SU-DHL-6 (cell line): ENCODE measurements at regions not wholly inside any gene's neighbourhood (a gene's known extent, or its start where the extent isn't known, plus 50 kb on each side); places are given as distances from the start of the nearest gene placed in this dataset.

Experiments
- H2AFZ ChIP-seq: fragments of 200-600 bp; sonication (generic); 2 replicates; pipeline ENCODE4 v1.6.1; 2014; ENCODE audit warnings: low read depth, mild to moderate bottlenecking, moderate library complexity, mixed read lengths, antibody characterized with exemption, low read length; ENCODE audit not compliant: severe bottlenecking
- H3F3A ChIP-seq: fragments of 200-600 bp; shearing (Covaris generic); 2 replicates; pipeline ENCODE4 v1.6.0; 2016; ENCODE audit warnings: antibody characterized with exemption, mild to moderate bottlenecking; ENCODE audit not compliant: insufficient read depth
- H3K27ac ChIP-seq: fragments of 200-600 bp; sonication (generic); 2 replicates; pipeline ENCODE4 v1.5.1; 2016; ENCODE audit warnings: low read depth, mild to moderate bottlenecking, low read length, moderate library complexity, mixed read lengths
- H3K27me3 ChIP-seq: fragments of 200-600 bp; sonication (generic), shearing (Covaris generic); 2 replicates; pipeline ENCODE4 v1.6.0; 2014; ENCODE audit warnings: mild to moderate bottlenecking, low read length
- H3K36me3 ChIP-seq: fragments of 200-600 bp; sonication (generic); 2 replicates; pipeline ENCODE4 v1.6.1; 2014; ENCODE audit warnings: mild to moderate bottlenecking, low read length, mixed read lengths
- H3K4me2 ChIP-seq: fragments of 300-600, 200-600 bp; shearing (Covaris generic), sonication (generic); 2 replicates; pipeline ENCODE4 v1.6.0; 2014; ENCODE audit warnings: low read length, low read depth, mild to moderate bottlenecking; ENCODE audit not compliant: poor library complexity, severe bottlenecking
- H3K4me3 ChIP-seq: fragments of 200-600 bp; sonication (generic); 2 replicates; pipeline ENCODE4 v1.5.1; 2014; ENCODE audit warnings: antibody characterized with exemption, low read length, mild to moderate bottlenecking, mixed read lengths; ENCODE audit not compliant: insufficient read depth, poor library complexity, severe bottlenecking
- H3K79me2 ChIP-seq: fragments of 200-600 bp; sonication (generic); 2 replicates; pipeline ENCODE4 v1.6.1; 2014; ENCODE audit warnings: mild to moderate bottlenecking, low read length, moderate library complexity; ENCODE audit not compliant: insufficient read depth
- H3K9ac ChIP-seq: fragments of 200-600 bp; sonication (generic); 2 replicates; pipeline ENCODE4 v1.7.0; 2014; ENCODE audit warnings: mild to moderate bottlenecking, low read length
- H3K9me2 ChIP-seq: fragments of 200-600 bp; sonication (generic); replicated peaks from 2 replicates; pipeline ENCODE4 v1.6.1; 2014; ENCODE audit warnings: low read length; ENCODE audit not compliant: insufficient read depth
- H3K9me3 ChIP-seq: fragments of 200-600 bp; sonication (generic); 2 replicates; pipeline ENCODE4 v1.6.1; 2014; ENCODE audit warnings: low read length, mixed read lengths; ENCODE audit not compliant: insufficient read depth
- H4K20me1 ChIP-seq: fragments of 200-600 bp; sonication (generic); 2 replicates; pipeline ENCODE4 v1.6.1; 2014; ENCODE audit warnings: low read depth, mild to moderate bottlenecking, antibody characterized with exemption, low read length, moderate library complexity, mixed read lengths
- EZH2phosphoT487 ChIP-seq: fragments of 200-600 bp; sonication (generic), shearing (Covaris generic); conservative IDR thresholded peaks from 2 replicates; pipeline ENCODE4 v1.6.1; 2018; ENCODE audit warnings: mild to moderate bottlenecking, antibody characterized with exemption, low read length, moderate library complexity, mixed read lengths
- TF ChIP-seq, protein P1 (sequence below): fragments of 200-600 bp; sonication (generic); IDR thresholded peaks from one replicate; pipeline ENCODE4 v1.5.1; 2017; ENCODE audit warnings: antibody characterized with exemption, mild to moderate bottlenecking, low read length, moderate library complexity; ENCODE audit not compliant: insufficient read depth, poor library complexity, severe bottlenecking

- Histone ChIP-seq H2AFZ (no peak overlapping the region), H3F3A (no peaks in the 10 kb centered on the region), H3K27ac (no peak overlapping the region), H3K9me2 (no peaks in the 10 kb centered on the region), H3K9me3 (no peaks in the 10 kb centered on the region), H3K4me2 (no peak overlapping the region), H3K27me3 (no peaks in the 10 kb centered on the region), H3K4me3 (no peak overlapping the region), H3K36me3 (no peaks in the 10 kb centered on the region), H3K79me2 (no peaks in the 10 kb centered on the region), H3K9ac (no peak overlapping the region), H4K20me1 (no peaks in the 10 kb centered on the region)
- no peak for TF ChIP-seq EZH2phosphoT487
- TF ChIP-seq, protein P1, sequence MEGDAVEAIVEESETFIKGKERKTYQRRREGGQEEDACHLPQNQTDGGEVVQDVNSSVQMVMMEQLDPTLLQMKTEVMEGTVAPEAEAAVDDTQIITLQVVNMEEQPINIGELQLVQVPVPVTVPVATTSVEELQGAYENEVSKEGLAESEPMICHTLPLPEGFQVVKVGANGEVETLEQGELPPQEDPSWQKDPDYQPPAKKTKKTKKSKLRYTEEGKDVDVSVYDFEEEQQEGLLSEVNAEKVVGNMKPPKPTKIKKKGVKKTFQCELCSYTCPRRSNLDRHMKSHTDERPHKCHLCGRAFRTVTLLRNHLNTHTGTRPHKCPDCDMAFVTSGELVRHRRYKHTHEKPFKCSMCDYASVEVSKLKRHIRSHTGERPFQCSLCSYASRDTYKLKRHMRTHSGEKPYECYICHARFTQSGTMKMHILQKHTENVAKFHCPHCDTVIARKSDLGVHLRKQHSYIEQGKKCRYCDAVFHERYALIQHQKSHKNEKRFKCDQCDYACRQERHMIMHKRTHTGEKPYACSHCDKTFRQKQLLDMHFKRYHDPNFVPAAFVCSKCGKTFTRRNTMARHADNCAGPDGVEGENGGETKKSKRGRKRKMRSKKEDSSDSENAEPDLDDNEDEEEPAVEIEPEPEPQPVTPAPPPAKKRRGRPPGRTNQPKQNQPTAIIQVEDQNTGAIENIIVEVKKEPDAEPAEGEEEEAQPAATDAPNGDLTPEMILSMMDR: no peak
Observed at GRCh38 chr10:130691776-130692175, 555.6 kb downstream of the GLRX3 start.

- Histone ChIP-seq H3K9me2 (no peaks in the 10 kb centered on the region), H3K4me3 (no peak overlapping the region), H3K27me3 (no peaks in the 10 kb centered on the region), H3K79me2 (no peaks in the 10 kb centered on the region), H3F3A (no peaks in the 10 kb centered on the region), H3K4me2 (no peak overlapping the region), H3K9ac (no peak overlapping the region), H4K20me1 (no peaks in the 10 kb centered on the region), H3K27ac (no peak overlapping the region), H3K36me3 (no peaks in the 10 kb centered on the region), H2AFZ (no peak overlapping the region), H3K9me3 (no peaks in the 10 kb centered on the region)
- TF ChIP-seq, protein P1: no peak
- TF ChIP-seq EZH2phosphoT487: no peak
Observed at GRCh38 chr10:130696870-130697269, 560.7 kb downstream of the GLRX3 start.

- H3K27ac ChIP-seq: no peak overlapping the region
Observed at GRCh38 chr10:130707389-130707979, 571.3 kb downstream of the GLRX3 start.

More at GRCh38 chr10:130707389-130707979, 571.3 kb downstream of the GLRX3 start:
- Histone ChIP-seq H3K9me2 (no peaks in the 10 kb centered on the region), H3K4me3 (no peak overlapping the region), H3K27me3 (no peaks in the 10 kb centered on the region), H3F3A (no peaks in the 10 kb centered on the region), H3K9ac (no peak overlapping the region), H4K20me1 (no peaks in the 10 kb centered on the region), H3K36me3 (no peaks in the 10 kb centered on the region), H2AFZ (no peak overlapping the region), H3K9me3 (no peaks in the 10 kb centered on the region), H3K4me2 (no peak overlapping the region), H3K79me2 (no peaks in the 10 kb centered on the region)
- TF ChIP-seq EZH2phosphoT487: no peak
- TF ChIP-seq, protein P1: no peak
